ENCODE measurements at regions not wholly inside any gene's neighbourhood (a gene's known extent, or its start where the extent isn't known, plus 50 kb on each side); places are given as distances from the start of the nearest gene placed in this dataset.

GRCh38 chr2:164178835-164179465, 442.3 kb downstream of the GRB14 start:
- DNase-seq (ENCODE audit: low spot score): no peak

- DNase-seq (ENCODE audit: low spot score): no peak
These were observed 428.8 kb upstream of the FIGN start for GRCh38 chr2:164164602-164165001.

GRCh38 chr2:164155558-164155957, 419.8 kb upstream of the FIGN start:
- DNase-seq (ENCODE audit: low spot score): no peak

GRCh38 chr2:164151522-164151921, 415.7 kb upstream of the FIGN start:
- no peak for DNase-seq (ENCODE audit: low spot score)

GRCh38 chr2:164150604-164151003, 414.8 kb upstream of the FIGN start:
- DNase-seq (ENCODE audit: low spot score): no peak

- no peak for DNase-seq (ENCODE audit: low spot score)
These were observed 410.6 kb upstream of the FIGN start for GRCh38 chr2:164146441-164146840.

- DNase-seq (ENCODE audit: low spot score): no peak
These were observed 409.5 kb upstream of the FIGN start for GRCh38 chr2:164145093-164145987.

- no peak for DNase-seq (ENCODE audit: low spot score)
These were observed 407.5 kb upstream of the FIGN start for GRCh38 chr2:164143183-164143930.

- no peak for DNase-seq (ENCODE audit: low spot score)
These were observed 406.9 kb upstream of the FIGN start for GRCh38 chr2:164142755-164143154.

- DNase-seq (ENCODE audit: low spot score): no peak
These were observed 405.5 kb upstream of the FIGN start for GRCh38 chr2:164141271-164141670.

GRCh38 chr2:164138750-164139149, 402.9 kb upstream of the FIGN start:
- no peak for DNase-seq (ENCODE audit: low spot score)

- no peak for DNase-seq (ENCODE audit: low spot score)
These were observed 398.5 kb upstream of the FIGN start for GRCh38 chr2:164134336-164134735.

GRCh38 chr2:164127971-164128527, 392.2 kb upstream of the FIGN start:
- no peak for DNase-seq (ENCODE audit: low spot score)

- DNase-seq (ENCODE audit: low spot score): no peak
These were observed 391.3 kb upstream of the FIGN start for GRCh38 chr2:164126960-164127660.

GRCh38 chr2:164115806-164116205, 380.0 kb upstream of the FIGN start:
- no peak for DNase-seq (ENCODE audit: low spot score)

GRCh38 chr2:164114937-164115336, 379.1 kb upstream of the FIGN start:
- no peak for DNase-seq (ENCODE audit: low spot score)

- no peak for DNase-seq (ENCODE audit: low spot score)
These were observed 376.3 kb upstream of the FIGN start for GRCh38 chr2:164112105-164112504.

- no peak for DNase-seq (ENCODE audit: low spot score)
These were observed 374.7 kb upstream of the FIGN start for GRCh38 chr2:164110515-164110914.

- no peak for DNase-seq (ENCODE audit: low spot score)
These were observed 373.2 kb upstream of the FIGN start for GRCh38 chr2:164109006-164109405.

- DNase-seq (ENCODE audit: low spot score): no peak
These were observed 367.5 kb upstream of the FIGN start for GRCh38 chr2:164103271-164103670.

- no peak for DNase-seq (ENCODE audit: low spot score)
These were observed 366.6 kb upstream of the FIGN start for GRCh38 chr2:164102366-164102765.

GRCh38 chr2:164091673-164092072, 355.9 kb upstream of the FIGN start:
- no peak for DNase-seq (ENCODE audit: low spot score)

All from kidney capillary endothelial cell (primary cell).